HG02571 (cell line): ENCODE measurements at regions not wholly inside any gene's neighbourhood (a gene's known extent, or its start where the extent isn't known, plus 50 kb on each side); places are given as distances from the start of the nearest gene placed in this dataset.

Experiments
- ATAC-seq: cut with Tn5 transposase; IDR thresholded peaks from one replicate; pipeline ENCODE4 v1.9.1; 2021; ENCODE audit warnings: mild to moderate bottlenecking, moderate library complexity; ENCODE audit not compliant: unreplicated experiment

DNA sequence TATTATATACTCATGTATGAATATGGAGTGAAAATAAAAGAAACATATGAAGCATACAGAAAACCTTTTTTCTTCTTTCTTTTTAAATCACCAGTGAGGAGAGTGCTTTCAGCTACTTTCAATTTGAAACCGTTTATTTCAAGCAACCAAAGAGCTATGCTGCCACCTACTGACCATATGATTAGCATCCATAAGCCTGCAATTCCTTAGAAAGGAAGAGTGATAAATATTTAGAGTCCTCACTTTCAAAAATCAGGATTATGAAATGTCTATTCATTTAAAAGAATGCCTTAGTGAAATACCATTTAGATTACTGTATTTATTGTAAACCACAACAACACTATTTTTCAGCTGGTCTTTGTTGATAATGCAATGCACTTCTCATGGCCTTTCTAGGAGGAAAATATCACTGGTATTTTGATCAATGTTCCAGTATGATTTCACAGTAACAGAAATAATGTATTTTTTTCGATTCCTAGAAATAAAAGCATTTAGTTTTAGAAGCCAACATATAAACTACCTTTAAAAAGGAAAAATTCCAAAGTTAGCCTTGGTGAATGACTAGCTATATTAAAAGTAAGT is 667.6 kb downstream of the PCDH18 start:
- ATAC-seq = peak; percentile 89

- ATAC-seq = no peak
Measured at GRCh38 chr4:136863756-136864155, 668.5 kb downstream of the PCDH18 start.

DNA sequence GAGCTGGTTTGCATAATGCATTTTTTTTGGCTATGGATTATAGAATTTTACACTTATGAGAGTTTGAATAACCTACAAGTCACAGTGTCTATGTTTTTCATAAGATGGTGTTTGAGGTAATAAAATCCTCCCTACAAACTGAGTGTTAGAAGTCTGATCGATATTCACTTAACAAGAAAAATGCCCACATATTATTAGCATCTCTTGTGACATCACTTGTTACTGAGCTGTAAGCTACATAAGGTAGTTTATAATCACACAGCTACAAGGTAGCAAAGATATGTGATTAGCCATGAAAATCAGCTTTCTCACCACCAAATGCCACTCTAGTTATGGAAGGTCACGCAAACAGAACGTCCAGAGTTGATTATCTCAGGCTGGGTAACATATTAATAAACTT is 669.6 kb downstream of the PCDH18 start:
- no peak for ATAC-seq

- no peak for ATAC-seq
Measured at GRCh38 chr4:136861091-136861490, 671.2 kb downstream of the PCDH18 start.

- no peak for ATAC-seq
Measured at GRCh38 chr4:136858903-136859302, 673.4 kb downstream of the PCDH18 start.

DNA sequence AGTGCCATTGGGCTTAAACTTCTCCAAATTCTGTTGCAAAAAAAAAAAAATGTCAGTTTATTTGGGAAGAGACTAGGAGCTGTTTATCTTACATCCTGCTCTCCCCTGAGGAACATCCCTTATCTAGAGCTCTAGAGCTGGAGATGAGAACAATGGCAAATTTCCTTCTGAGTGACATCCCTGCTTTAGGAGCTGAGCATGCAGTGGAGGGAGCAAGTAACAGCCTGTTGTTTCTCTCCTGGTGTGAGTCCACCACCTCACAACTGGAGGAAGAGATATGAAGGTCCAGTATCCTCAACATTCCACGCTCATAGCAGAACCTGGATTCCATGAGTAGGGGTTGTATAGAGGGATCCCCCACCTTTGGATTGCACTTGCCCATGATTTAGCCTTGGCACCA is 676.4 kb downstream of the PCDH18 start:
- no peak for ATAC-seq

DNA sequence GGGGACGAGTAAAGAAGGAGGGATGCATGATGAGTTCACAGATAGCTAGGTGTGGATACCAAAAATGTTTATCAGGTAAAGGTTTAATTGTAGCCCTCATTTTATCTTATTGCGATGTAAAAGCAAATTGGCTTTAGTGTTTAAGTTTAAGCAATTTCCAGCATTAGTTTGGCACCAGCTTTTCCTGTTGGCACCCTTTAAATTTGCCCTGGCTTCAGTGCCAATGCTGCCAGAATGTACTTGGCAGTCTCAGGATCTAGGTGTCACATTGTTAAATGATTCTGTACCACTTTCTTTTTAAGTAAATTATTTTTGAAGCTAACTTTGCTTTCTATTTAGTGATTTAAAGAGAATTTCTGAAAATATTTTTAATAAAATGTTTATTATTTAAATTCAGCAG is 681.8 kb downstream of the PCDH18 start:
- ATAC-seq = no peak

- ATAC-seq = no peak
Measured at GRCh38 chr4:136847881-136848621, 684.2 kb downstream of the PCDH18 start.

DNA sequence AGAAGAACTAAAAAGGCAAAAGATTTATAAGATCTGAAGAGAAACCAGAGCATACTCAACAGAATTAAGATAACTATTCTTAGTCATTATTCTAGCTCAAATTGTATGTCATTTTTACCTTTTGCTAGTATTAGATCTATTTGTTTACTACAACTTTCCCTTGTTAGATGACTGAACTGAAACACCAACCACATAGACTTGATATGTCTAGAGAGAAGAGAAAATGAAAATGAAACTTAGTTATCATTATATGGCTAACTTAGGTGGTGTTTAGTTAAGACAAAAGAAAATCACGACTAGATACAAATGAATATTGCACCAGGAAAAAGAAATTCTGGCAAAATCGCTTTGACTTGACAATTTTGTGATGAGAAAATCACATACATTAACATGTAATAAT is 690.8 kb downstream of the PCDH18 start:
- ATAC-seq = no peak

DNA sequence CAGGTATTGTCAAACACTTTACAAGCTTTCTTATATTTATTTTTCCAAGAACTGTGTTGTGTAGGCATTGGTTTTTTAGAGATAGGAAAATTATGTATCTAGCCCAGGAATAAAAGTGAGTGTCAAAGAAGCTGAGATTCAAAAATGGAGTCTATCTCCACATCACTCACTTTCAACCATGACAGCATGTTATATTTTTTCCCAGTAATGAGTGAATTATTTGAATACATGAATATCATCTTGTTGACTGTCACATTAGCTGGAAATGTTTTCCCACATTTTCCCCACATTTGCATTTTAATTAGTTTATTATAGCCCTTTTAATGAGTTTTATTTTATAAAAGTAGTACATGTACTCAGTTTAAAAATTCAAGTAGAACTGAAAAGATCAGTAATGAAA is 693.7 kb downstream of the PCDH18 start:
- no peak for ATAC-seq

DNA sequence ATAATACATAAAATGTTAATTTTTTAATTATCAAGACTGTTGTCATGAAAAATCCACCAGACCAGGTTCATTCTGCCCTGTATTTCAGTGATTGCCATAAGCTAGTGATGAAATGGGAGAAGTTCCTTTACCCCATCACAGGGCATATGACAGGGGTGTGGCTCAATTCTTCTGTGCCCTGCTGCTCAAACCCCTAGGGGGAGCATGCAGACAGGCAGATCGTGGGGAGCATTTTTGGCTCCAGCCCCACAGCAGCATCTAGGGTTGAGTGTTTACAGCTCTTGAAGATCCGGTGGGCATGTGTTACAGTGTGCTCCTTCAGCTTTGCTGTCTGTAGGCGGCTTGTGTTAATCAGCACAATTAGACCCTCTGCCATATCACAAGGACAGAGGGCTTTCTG is 700.7 kb downstream of the PCDH18 start:
- ATAC-seq = no peak

- no peak for ATAC-seq
Measured at GRCh38 chr4:136829280-136829679, 703.0 kb downstream of the PCDH18 start.

- no peak for ATAC-seq
Measured at GRCh38 chr4:136823020-136823419, 709.3 kb downstream of the PCDH18 start.

- no peak for ATAC-seq
Measured at GRCh38 chr4:136818811-136819330, 713.4 kb downstream of the PCDH18 start.

GRCh38 chr4:136812100-136812880 is 720.0 kb downstream of the PCDH18 start:
- ATAC-seq = no peak

- no peak for ATAC-seq
Measured at GRCh38 chr4:136811496-136812077, 720.7 kb downstream of the PCDH18 start.

- ATAC-seq = no peak
Measured at GRCh38 chr4:136810626-136811025, 721.7 kb downstream of the PCDH18 start.

GRCh38 chr4:136806844-136807243 is 725.5 kb downstream of the PCDH18 start:
- ATAC-seq = no peak

DNA sequence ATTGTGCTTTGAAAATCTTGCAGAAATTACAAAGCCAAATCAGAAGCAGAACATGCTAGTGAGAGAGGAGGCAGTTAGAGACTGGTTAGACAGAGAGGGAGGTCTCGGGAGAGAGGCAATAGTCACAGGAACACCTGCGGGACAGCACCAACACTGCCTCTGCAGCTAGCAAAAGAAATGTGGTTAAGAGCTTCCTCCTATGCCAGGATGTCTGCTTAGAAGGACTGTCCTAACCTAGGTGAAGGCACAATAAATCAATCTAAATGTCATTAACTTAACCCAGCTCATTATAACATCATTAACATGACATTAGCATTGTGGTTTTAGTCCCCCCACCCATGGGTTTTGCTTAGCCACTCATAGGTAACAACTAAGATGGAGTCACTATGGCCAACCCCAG is 726.7 kb downstream of the PCDH18 start:
- ATAC-seq = no peak

DNA sequence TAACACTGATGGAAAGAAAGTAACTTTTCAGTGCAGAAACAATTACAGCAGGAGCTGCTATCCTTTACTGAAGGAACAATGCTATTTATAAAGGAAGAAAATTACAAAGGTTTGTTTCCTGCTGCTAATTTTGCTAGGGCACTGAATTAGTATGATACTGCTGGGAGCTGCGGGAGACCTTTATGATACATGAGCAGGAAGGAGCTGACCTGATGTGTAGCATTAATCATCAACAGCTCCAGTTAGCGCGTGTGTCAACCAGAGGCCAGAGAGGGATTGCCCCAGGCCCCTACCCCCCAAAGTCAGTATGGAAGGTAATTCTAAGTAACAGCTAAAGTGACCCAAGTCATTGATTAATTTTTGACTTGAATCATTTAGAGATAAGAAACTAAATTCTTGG is 728.9 kb downstream of the PCDH18 start:
- ATAC-seq = no peak

- ATAC-seq = no peak
Measured at GRCh38 chr4:136800248-136800647, 732.0 kb downstream of the PCDH18 start.
